GM03348 (cell line): ENCODE measurements at regions not wholly inside any gene's neighbourhood (a gene's known extent, or its start where the extent isn't known, plus 50 kb on each side); places are given as distances from the start of the nearest gene placed in this dataset.

Source experiments
- DNase-seq: peaks from one replicate; pipeline ENCODE4 v3.0.0; 2012; ENCODE audit warnings: low spot score

- no peak for DNase-seq
Measured at GRCh38 chr5:124461941-124462340, 284.5 kb downstream of the ZNF608 start.

DNA sequence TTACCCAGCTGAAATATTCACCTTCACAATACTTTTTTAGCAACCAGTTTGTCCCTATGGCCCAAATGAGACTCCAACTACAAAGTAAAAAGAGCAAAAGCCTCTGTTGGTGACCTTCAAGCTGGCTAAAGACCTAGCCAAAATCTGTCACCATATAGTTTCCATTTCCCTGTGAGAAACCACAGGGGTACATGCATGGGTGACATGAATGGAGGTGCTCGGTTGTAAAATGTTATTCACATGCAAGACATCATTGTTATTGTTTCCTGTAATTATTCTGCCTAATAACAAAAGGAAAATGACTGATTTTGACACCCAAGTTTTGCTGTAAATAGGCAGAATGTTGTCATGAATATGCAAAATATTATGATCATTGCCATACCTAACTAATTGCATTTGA, 285.3 kb downstream of the ZNF608 start:
- DNase-seq: no peak

DNA sequence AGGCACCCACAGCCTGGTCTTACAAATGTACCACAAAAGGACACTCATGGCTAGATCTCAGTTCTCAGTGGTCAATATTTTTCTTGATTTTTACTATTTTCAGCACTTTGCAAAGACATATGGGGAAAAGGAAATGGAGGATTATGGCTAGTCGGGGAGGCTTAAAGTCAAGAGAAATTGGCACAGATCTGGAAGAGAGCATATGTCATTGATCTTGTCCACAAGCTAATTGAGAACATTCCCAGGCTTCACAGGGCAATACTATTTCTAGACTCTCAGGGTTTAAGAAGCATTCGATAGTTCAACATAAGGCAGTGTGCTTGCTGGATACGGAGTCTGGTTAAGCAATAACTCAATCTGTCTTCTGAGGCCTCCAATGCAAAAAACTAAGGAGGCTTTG, 285.8 kb downstream of the ZNF608 start:
- DNase-seq: no peak

DNA sequence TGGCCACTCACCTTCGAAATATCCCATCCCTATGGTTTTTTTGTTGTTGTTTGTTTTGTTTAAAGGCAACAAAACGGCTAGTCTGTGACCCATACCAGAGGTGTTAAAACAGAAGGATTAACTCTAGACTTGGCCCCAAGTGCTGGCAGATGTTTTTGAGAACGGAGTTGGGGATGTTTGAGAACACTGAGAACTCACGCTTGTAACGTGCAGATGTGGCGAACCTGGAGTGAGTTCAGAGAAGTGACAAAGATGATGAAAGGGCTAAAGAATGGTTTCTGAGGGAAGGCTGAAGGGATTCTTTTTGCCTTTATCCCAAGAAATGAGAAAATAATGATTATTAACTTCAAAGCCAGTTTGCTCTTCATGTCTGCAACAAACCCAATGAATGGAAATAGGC, 286.5 kb downstream of the ZNF608 start:
- no peak for DNase-seq

DNA sequence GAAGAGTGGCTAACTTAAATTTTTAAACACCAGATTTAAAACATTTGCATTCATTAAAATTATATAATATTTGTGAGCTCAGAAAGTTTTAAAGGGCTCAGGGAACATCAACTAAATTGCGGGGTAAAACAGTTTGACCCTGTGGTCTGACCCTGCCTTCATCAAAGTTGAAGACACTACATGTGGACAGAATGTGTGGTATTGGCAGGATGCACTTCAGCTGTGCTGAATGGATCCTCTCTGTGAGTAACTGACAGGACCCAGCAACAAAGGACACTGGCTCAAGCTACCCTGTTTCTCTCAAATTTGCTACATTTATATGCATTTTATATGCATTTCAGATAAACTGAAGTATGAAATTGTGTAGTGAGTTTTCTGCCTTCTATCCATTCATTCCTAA, 288.5 kb downstream of the ZNF608 start:
- no peak for DNase-seq

GRCh38 chr5:124457101-124457500, 289.3 kb downstream of the ZNF608 start:
- no peak for DNase-seq

- DNase-seq: no peak
Measured at GRCh38 chr5:124456249-124456648, 290.2 kb downstream of the ZNF608 start.

- DNase-seq: no peak
Measured at GRCh38 chr5:124454081-124454480, 292.4 kb downstream of the ZNF608 start.

GRCh38 chr5:124453221-124454051, 293.0 kb downstream of the ZNF608 start:
- no peak for DNase-seq

DNA sequence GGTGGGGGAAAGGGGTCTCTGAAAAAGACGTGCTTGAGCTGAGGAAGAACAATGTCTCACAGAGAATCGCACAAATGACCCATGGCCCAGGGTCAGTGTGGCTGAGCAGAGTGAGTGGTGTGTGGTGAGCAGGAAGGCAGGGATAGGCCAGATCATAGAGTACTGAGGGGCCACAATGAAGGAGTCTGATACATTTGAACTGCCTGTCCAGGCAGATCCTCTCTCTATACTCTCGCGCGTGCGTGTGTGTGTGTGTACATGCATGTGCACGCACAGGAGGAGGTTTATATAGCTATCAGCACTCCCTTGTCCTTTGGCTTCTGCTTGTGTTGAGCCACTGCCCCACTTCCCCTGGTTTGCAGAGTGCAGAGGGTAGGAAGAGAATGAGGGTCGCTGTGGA, 294.0 kb downstream of the ZNF608 start:
- DNase-seq: no peak

DNA sequence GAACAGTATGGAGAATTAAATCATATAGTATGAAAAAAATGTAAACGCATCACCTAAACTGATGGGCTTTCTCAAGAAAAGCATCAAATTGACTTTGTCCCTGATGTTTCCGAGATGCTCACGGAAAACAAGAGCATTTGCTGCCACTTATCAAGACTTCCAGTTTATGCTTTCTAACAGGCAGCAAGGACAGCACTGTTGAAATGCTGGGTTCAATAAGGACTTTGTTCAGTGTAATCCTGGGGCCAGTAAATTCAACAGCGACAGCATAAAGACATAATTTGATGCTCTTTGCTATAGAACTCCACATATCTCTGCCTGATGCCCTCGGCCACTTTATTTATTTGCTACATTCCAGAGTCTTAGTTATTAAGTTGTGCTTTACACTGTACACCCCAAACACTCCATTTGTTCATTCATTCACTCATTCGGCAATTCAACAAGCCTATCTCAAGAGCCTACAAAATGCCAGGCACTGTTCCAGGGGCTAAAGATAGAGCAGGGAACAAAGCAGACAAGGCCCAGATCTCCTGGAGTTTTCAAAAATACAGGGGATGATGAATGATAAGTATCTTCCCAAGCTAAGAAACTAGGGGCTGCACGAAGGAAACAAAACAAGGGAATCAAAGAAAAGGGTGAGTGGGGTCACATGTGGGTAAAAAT, 294.6 kb downstream of the ZNF608 start:
- no peak for DNase-seq

- DNase-seq: no peak
Measured at GRCh38 chr5:124446120-124446519, 300.3 kb downstream of the ZNF608 start.

DNA sequence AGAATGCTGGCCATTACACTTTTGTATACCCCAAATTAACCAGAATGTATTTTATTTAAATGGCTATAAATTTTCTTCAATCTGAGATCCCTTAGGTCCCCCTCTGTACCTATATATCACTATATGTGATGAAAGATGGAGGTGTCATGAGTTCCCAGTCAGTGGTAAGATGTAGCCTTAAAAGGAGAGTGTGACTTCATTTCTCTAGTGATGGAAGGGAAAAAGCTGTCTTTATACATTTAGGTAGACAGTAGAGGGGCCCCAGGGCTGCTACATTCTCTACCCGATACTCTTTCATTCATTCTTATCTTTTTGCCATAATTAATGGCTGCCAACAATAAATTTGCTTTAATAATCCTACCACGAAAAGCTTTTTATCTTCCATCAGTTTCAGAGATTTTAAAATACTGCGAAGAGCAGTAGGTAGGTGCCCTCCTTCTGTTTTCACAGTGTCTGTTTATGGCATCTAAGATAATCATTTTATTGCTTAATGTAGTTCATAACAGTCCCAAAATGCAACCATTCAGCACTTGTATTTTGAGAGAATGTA, 301.3 kb downstream of the ZNF608 start:
- DNase-seq: no peak

- DNase-seq: no peak
Measured at GRCh38 chr5:124444147-124444775, 302.2 kb downstream of the ZNF608 start.

DNA sequence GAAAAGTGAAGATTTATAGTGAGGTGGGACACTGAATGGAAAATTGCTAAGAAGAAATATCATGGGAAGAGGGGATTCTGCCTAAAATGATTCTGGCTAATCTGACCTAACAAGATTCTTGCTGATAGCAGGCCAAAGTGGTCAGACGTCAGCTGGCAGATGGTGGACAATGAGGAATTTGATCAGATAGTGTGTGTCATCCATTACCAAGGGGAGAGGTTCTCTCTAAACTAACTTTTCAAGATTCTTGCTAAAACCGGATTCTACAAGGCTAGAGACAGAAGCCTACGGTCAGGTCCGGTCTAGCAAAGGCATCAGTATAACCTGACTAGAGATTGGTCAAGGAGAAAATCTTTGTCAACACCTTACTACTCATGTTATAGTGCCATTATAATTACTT, 306.0 kb downstream of the ZNF608 start:
- DNase-seq: no peak

- DNase-seq: no peak
Measured at GRCh38 chr5:124439609-124440008, 306.8 kb downstream of the ZNF608 start.

DNA sequence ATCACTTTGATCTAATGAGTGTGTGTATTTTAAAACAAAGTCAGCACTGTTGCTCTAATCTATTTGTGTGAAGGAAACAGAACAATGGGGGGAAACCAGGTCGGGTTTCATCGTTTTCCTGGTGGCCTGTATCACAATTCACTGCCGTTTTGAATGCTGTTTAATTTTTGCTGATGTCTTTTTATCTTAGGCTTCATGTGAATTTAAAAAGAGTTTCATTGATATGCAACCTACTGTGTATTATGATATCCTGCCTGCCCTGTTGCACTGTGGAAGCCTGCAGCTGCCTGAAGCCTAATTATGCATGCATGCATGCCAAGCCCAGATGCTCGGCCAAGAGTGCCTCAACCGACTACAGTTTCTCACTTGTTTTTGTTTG, 307.5 kb downstream of the ZNF608 start:
- DNase-seq: no peak

- DNase-seq: no peak
Measured at GRCh38 chr5:124438026-124438902, 308.2 kb downstream of the ZNF608 start.

DNA sequence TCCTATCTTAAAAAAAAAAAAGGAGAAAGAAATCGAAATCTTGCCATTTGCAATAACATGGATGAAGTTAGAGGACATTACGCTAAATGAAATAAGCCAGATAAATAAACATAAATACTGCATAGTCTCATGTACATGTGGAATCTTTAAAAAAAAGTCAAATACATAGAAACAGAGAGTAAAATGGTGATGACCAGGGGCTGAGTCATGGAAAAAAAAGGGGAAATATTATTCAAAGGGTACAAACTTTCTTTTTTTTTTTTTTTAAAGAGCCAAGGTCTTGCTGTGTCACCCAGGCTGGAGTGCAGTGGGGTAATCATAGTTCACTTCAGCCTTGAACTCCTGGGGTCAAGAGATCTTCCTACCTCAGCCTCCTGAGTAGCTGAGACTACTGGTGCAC, 310.1 kb downstream of the ZNF608 start:
- DNase-seq: no peak

- DNase-seq: no peak
Measured at GRCh38 chr5:124433170-124433569, 313.3 kb downstream of the ZNF608 start.

- DNase-seq: no peak
Measured at GRCh38 chr5:124421584-124421983, 324.9 kb downstream of the ZNF608 start.

DNA sequence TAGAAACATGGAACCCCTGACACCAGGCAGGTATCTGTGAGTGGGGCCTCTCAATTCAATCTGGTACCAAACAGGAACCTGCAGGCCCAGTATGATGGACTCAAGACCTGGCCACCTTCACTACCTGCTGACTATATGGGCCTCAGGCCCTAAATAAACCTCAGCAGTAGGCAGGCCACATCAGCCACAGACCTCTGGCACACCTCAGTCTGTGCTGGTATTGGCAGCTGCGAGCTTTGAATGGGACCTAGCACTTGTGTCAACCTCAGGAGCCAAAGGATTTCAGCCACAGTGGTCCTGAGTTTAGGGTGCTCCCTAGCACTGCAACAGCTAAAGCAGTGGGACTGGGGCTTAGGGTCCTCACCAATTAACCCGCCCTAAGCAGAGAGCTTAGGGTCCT, 325.5 kb downstream of the ZNF608 start:
- no peak for DNase-seq
